ENCODE measurements at regions not wholly inside any gene's neighbourhood (a gene's known extent, or its start where the extent isn't known, plus 50 kb on each side); places are given as distances from the start of the nearest gene placed in this dataset.
"Not testable (repeated sequence)": the region's sequence is repeated elsewhere in the genome, so short reads cannot be mapped to it uniquely, and the experiment has no call there.

DNA sequence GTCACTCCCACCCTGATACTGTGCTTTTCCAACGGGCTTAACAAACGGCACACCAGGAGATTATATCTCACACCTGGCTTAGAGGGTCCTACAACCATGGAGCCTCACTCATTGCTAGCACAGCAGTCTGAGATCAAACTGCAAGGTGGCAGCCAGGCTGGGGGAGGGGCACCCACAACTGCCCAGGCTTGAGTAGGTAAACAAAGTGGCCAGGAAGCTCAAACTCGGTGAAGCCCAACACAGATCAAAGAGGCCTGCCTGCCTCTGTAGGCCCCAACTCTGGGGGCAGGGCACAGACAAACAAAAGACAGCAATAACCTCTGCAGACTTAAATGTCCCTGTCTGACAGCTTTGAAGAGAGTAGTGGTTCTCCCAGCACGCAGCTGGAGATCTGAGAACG, 1022.6 kb downstream of the RAB28 start:
- H3K4me3 ChIP-seq (ENCODE audit: control insufficient read depth in 1 of 7, extremely low read depth in 1 of 7, insufficient read depth in 4 of 7, low read depth in 2 of 7, low read length in 6 of 7); CTCF ChIA-PET; H3K9me3 ChIP-seq (ENCODE audit: control extremely low read depth in 1 of 5, control insufficient read depth in 4 of 5, insufficient read depth in 2 of 5, low read depth in 1 of 5, low read length in 4 of 5): not testable (repeated sequence)

DNA sequence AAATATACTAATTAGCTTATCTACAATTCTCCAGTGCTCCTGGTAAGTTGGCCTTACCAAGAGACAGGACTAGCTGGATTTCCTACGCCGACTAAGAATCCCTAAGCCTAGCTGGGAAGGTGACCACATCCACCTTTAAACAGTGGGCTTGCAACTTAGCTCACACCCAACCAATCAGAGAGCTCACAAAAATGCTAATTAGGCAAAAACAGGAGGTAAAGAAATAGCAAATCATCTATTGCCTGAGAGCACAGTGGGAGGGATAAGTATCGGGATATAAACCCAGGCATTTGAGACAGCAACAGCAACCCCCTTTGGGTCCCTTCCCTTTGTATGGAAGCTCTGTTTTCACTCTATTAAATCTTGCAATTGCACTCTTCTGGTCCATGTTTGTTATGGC, 1025.0 kb downstream of the RAB28 start:
- Histone ChIP-seq H3K4me1 (ENCODE audit: control extremely low read depth in 1 of 4, control insufficient read depth in 4 of 4, insufficient read depth in 4 of 4, low read length in 3 of 4) (no peaks in the 10 kb centered on the region), H3K9me3 (ENCODE audit: control extremely low read depth in 1 of 5, control insufficient read depth in 4 of 5, insufficient read depth in 2 of 5, low read depth in 1 of 5, low read length in 4 of 5) (peaks cover 0 to 4% (median 0%) of the 10 kb centered on the region in 5 experiments), H3K27ac (ENCODE audit: insufficient read depth in 1 of 2, low read depth in 1 of 2, low read length in 2 of 2, poor library complexity in 1 of 2, severe bottlenecking in 2 of 2) (no peak overlapping the region), H3K36me3 (ENCODE audit: control insufficient read depth in 4 of 4, insufficient read depth in 4 of 4, low read length in 3 of 4) (no peaks in the 10 kb centered on the region), H3K27me3 (replicated peaks in 2 of 5; ENCODE audit: control insufficient read depth in 4 of 5, insufficient read depth in 5 of 5, low read length in 4 of 5) (no peaks in the 10 kb centered on the region), H3K4me3 (ENCODE audit: control insufficient read depth in 1 of 7, extremely low read depth in 1 of 7, insufficient read depth in 4 of 7, low read depth in 2 of 7, low read length in 6 of 7) (no peak overlapping the region)
- ChIA-PET CTCF (no interaction called here), POLR2A (no interaction called here)
- no peak for DNase-seq
- 75% methylated on average over 1 of the region's 3 CpGs for WGBS (ENCODE audit: insufficient coverage)

More for the DNA sequence above, 1022.6 kb downstream of the RAB28 start:
- H3K27ac ChIP-seq (ENCODE audit: insufficient read depth in 1 of 2, low read depth in 1 of 2, low read length in 2 of 2, poor library complexity in 1 of 2, severe bottlenecking in 2 of 2); H3K4me1 ChIP-seq (ENCODE audit: control extremely low read depth in 1 of 4, control insufficient read depth in 4 of 4, insufficient read depth in 4 of 4, low read length in 3 of 4); H3K27me3 ChIP-seq (replicated peaks in 2 of 5; ENCODE audit: control insufficient read depth in 4 of 5, insufficient read depth in 5 of 5, low read length in 4 of 5); H3K36me3 ChIP-seq (ENCODE audit: control insufficient read depth in 4 of 4, insufficient read depth in 4 of 4, low read length in 3 of 4); POLR2A ChIA-PET; DNase-seq: not testable (repeated sequence)
- WGBS (ENCODE audit: insufficient coverage), result 96% methylated on average over 3 of the region's 5 CpGs

DNA sequence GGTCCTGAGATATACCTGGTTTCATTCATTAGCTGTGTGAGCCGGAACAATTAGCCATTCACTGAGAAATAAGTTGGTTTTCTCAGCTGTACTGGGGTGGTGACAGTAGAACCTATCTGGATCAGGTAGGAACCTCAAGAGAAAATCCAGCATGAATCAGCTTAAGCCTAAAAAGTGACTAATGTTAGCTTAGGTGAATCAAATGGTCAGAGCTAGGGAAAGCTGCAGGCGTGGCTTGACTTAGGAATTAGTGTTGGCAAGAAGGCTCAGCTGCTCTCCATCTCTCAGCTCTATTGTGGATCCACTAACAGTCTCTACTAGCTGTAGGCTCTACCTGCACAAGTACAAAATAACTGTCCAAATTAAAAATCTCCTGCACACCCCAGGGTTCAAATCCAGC, 1025.5 kb downstream of the RAB28 start:
- POLR2A ChIA-PET, result no interaction called here
- WGBS (ENCODE audit: insufficient coverage), result 100% methylated on average over 1 of the region's 2 CpGs
- no peak for DNase-seq
- CTCF ChIA-PET, result no interaction called here
- H3K9me3 ChIP-seq (ENCODE audit: control extremely low read depth in 1 of 5, control insufficient read depth in 4 of 5, insufficient read depth in 2 of 5, low read depth in 1 of 5, low read length in 4 of 5), result peaks cover 0 to 4% (median 0%) of the 10 kb centered on the region in 5 experiments
- no peaks in the 10 kb centered on the region for H3K36me3 ChIP-seq (ENCODE audit: control insufficient read depth in 4 of 4, insufficient read depth in 4 of 4, low read length in 3 of 4)
- H3K4me3 ChIP-seq (ENCODE audit: control insufficient read depth in 1 of 7, extremely low read depth in 1 of 7, insufficient read depth in 4 of 7, low read depth in 2 of 7, low read length in 6 of 7), result no peak overlapping the region
- no peak overlapping the region for H3K27ac ChIP-seq (ENCODE audit: insufficient read depth in 1 of 2, low read depth in 1 of 2, low read length in 2 of 2, poor library complexity in 1 of 2, severe bottlenecking in 2 of 2)
- no peaks in the 10 kb centered on the region for H3K4me1 ChIP-seq (ENCODE audit: control extremely low read depth in 1 of 4, control insufficient read depth in 4 of 4, insufficient read depth in 4 of 4, low read length in 3 of 4)
- H3K27me3 ChIP-seq (replicated peaks in 2 of 5; ENCODE audit: control insufficient read depth in 4 of 5, insufficient read depth in 5 of 5, low read length in 4 of 5), result no peaks in the 10 kb centered on the region

DNA sequence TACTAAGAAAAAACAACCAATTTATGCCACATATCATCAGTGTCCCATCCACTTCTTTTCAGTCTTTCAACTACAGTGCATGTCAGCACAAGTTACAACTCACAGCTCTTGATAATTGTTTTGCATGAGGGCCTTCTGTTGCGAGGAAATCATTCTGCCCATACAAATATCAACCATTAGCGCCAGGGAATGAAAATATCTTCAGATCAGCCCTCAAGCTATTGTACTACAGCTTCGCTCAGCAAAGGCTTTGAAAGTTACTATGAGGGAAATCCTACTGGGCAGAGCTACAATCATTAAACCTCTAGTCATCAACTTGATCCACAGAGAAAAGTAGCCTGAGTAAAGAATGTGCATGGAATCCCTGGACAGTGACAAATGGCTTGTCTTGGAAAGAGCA, 1023.6 kb upstream of the HS3ST1 start:
- peaks cover 0 to 2% (median 0%) of the 10 kb centered on the region in 5 experiments for H3K9me3 ChIP-seq (ENCODE audit: control extremely low read depth in 1 of 5, control insufficient read depth in 4 of 5, insufficient read depth in 2 of 5, low read depth in 1 of 5, low read length in 4 of 5)
- ChIA-PET POLR2A (no interaction called here), CTCF (no interaction called here)
- H3K4me3 ChIP-seq (ENCODE audit: control insufficient read depth in 1 of 7, extremely low read depth in 1 of 7, insufficient read depth in 4 of 7, low read depth in 2 of 7, low read length in 6 of 7), result no peak overlapping the region
- no peak overlapping the region for H3K27ac ChIP-seq (ENCODE audit: insufficient read depth in 1 of 2, low read depth in 1 of 2, low read length in 2 of 2, poor library complexity in 1 of 2, severe bottlenecking in 2 of 2)
- no peaks in the 10 kb centered on the region for H3K36me3 ChIP-seq (ENCODE audit: control insufficient read depth in 4 of 4, insufficient read depth in 4 of 4, low read length in 3 of 4)
- DNase-seq, result no peak
- no peaks in the 10 kb centered on the region for H3K27me3 ChIP-seq (replicated peaks in 2 of 5; ENCODE audit: control insufficient read depth in 4 of 5, insufficient read depth in 5 of 5, low read length in 4 of 5)
- H3K4me1 ChIP-seq (ENCODE audit: control extremely low read depth in 1 of 4, control insufficient read depth in 4 of 4, insufficient read depth in 4 of 4, low read length in 3 of 4), result no peaks in the 10 kb centered on the region
- WGBS (ENCODE audit: insufficient coverage), result 92% methylated on average over 2 of the region's 3 CpGs

DNA sequence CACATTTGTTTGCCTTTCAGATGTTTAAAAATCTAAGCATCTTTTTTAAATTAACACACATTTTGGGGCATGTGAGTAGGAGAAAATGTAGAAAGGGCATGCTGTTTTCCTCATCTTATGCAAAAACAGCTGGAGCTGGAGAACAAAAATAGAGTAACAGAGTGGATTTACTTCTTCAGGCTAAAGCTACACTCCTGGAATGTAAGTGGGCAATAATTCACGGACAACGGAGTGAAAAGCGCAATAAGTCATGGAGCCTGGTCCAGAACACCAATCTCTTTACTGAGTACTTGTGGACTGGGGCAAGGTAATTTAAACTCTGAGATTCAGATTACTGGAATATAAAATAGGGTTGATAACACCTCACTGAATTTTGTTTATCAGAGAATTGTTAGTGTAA, 1018.8 kb upstream of the HS3ST1 start:
- no peak overlapping the region for H3K4me3 ChIP-seq (ENCODE audit: control insufficient read depth in 1 of 7, extremely low read depth in 1 of 7, insufficient read depth in 4 of 7, low read depth in 2 of 7, low read length in 6 of 7)
- CTCF ChIA-PET, result no interaction called here
- no peak for DNase-seq
- H3K4me1 ChIP-seq (ENCODE audit: control extremely low read depth in 1 of 4, control insufficient read depth in 4 of 4, insufficient read depth in 4 of 4, low read length in 3 of 4), result no peaks in the 10 kb centered on the region
- 87% methylated on average over 3 of the region's 3 CpGs for WGBS (ENCODE audit: insufficient coverage)
- no peak overlapping the region for H3K27ac ChIP-seq (ENCODE audit: insufficient read depth in 1 of 2, low read depth in 1 of 2, low read length in 2 of 2, poor library complexity in 1 of 2, severe bottlenecking in 2 of 2)
- POLR2A ChIA-PET, result no interaction called here
- no peaks in the 10 kb centered on the region for H3K36me3 ChIP-seq (ENCODE audit: control insufficient read depth in 4 of 4, insufficient read depth in 4 of 4, low read length in 3 of 4)
- H3K27me3 ChIP-seq (replicated peaks in 2 of 5; ENCODE audit: control insufficient read depth in 4 of 5, insufficient read depth in 5 of 5, low read length in 4 of 5), result no peaks in the 10 kb centered on the region
- H3K9me3 ChIP-seq (ENCODE audit: control extremely low read depth in 1 of 5, control insufficient read depth in 4 of 5, insufficient read depth in 2 of 5, low read depth in 1 of 5, low read length in 4 of 5), result peaks cover 0 to 2% (median 0%) of the 10 kb centered on the region in 5 experiments

DNA sequence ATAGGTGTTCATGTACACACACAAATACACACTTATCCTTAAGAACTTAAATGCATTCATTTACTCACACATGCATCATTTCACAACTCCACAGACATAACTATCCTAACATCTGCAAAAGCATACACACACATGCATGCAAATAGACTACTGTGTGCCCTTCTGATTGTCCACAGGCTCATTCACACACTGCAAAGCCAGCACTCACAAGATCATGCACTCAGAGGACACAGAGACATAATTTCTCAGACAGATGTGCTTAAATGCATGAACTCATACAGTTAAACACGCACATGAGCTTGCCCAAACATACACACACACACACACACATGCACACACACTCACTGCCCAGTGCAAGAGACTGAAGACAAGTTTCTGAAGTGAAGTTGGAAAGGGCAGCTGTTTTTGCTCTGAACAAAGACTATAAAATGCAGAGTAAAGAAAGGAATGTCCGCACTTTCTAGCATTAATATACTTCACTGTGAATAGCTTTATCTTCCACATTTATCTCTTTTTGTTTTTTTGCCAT, 1018.0 kb upstream of the HS3ST1 start:
- Histone ChIP-seq H3K36me3 (ENCODE audit: control insufficient read depth in 4 of 4, insufficient read depth in 4 of 4, low read length in 3 of 4) (no peaks in the 10 kb centered on the region), H3K4me3 (ENCODE audit: control insufficient read depth in 1 of 7, extremely low read depth in 1 of 7, insufficient read depth in 4 of 7, low read depth in 2 of 7, low read length in 6 of 7) (no peak overlapping the region), H3K27me3 (replicated peaks in 2 of 5; ENCODE audit: control insufficient read depth in 4 of 5, insufficient read depth in 5 of 5, low read length in 4 of 5) (no peaks in the 10 kb centered on the region), H3K9me3 (ENCODE audit: control extremely low read depth in 1 of 5, control insufficient read depth in 4 of 5, insufficient read depth in 2 of 5, low read depth in 1 of 5, low read length in 4 of 5) (peaks cover 0 to 2% (median 0%) of the 10 kb centered on the region in 5 experiments), H3K27ac (ENCODE audit: insufficient read depth in 1 of 2, low read depth in 1 of 2, low read length in 2 of 2, poor library complexity in 1 of 2, severe bottlenecking in 2 of 2) (no peak overlapping the region), H3K4me1 (ENCODE audit: control extremely low read depth in 1 of 4, control insufficient read depth in 4 of 4, insufficient read depth in 4 of 4, low read length in 3 of 4) (no peaks in the 10 kb centered on the region)
- CTCF ChIA-PET, result no interaction called here
- no CpG with 5 or more reads among the region's 2 CpGs for WGBS (ENCODE audit: insufficient coverage)
- POLR2A ChIA-PET, result no interaction called here
- no peak for DNase-seq

DNA sequence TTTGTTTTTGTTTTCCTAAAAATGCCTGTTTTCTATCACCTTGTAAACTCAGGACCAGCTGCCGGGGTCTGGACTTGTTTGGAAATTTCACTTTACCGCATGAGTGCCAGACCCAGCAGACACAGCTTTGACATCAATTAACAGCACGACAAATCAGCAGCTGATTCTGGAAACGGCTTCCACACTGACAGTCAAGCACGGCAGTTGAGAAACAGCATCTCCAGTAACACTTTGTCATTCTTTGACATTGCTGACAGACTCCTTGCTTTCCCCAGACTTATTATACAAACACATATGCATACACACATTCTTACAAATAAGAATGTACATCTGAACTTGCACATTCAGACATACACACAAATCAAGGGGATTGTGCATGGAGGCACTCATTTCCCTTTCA, 1017.6 kb upstream of the HS3ST1 start:
- 75% methylated on average over 5 of the region's 5 CpGs for WGBS (ENCODE audit: insufficient coverage)

More for the DNA sequence above, 1017.6 kb upstream of the HS3ST1 start:
- CTCF ChIA-PET, result no interaction called here
- Histone ChIP-seq H3K27ac (ENCODE audit: insufficient read depth in 1 of 2, low read depth in 1 of 2, low read length in 2 of 2, poor library complexity in 1 of 2, severe bottlenecking in 2 of 2) (no peak overlapping the region), H3K36me3 (ENCODE audit: control insufficient read depth in 4 of 4, insufficient read depth in 4 of 4, low read length in 3 of 4) (no peaks in the 10 kb centered on the region), H3K4me3 (ENCODE audit: control insufficient read depth in 1 of 7, extremely low read depth in 1 of 7, insufficient read depth in 4 of 7, low read depth in 2 of 7, low read length in 6 of 7) (no peak overlapping the region), H3K9me3 (ENCODE audit: control extremely low read depth in 1 of 5, control insufficient read depth in 4 of 5, insufficient read depth in 2 of 5, low read depth in 1 of 5, low read length in 4 of 5) (peaks cover 0 to 1% (median 0%) of the 10 kb centered on the region in 5 experiments), H3K4me1 (ENCODE audit: control extremely low read depth in 1 of 4, control insufficient read depth in 4 of 4, insufficient read depth in 4 of 4, low read length in 3 of 4) (no peaks in the 10 kb centered on the region), H3K27me3 (replicated peaks in 2 of 5; ENCODE audit: control insufficient read depth in 4 of 5, insufficient read depth in 5 of 5, low read length in 4 of 5) (no peaks in the 10 kb centered on the region)
- DNase-seq, result no peak
- POLR2A ChIA-PET, result no interaction called here
